ENCODE measurements at regions not wholly inside any gene's neighbourhood (a gene's known extent, or its start where the extent isn't known, plus 50 kb on each side); places are given as distances from the start of the nearest gene placed in this dataset.

DNA sequence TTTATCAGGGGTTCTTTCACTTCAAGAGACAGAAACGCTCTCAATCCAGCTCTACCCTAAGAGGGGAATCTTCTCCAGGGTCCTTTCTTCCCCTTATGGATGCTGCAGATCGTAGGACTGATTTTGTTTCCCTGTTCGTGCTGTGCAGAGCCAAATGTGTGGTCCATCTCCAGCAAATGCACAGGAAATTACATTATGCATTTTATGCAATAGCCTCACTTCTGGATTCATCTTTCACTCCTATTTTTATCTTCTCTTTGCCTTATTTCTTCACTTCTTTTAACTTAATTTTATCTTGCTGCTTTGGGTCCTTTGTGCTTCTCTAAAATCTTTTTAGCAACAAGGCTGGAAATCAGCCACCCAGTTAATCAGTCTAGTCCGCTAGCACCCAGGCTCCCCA is 184.5 kb upstream of the INHBA start (continued):
- TF ChIP-seq, protein P1, sequence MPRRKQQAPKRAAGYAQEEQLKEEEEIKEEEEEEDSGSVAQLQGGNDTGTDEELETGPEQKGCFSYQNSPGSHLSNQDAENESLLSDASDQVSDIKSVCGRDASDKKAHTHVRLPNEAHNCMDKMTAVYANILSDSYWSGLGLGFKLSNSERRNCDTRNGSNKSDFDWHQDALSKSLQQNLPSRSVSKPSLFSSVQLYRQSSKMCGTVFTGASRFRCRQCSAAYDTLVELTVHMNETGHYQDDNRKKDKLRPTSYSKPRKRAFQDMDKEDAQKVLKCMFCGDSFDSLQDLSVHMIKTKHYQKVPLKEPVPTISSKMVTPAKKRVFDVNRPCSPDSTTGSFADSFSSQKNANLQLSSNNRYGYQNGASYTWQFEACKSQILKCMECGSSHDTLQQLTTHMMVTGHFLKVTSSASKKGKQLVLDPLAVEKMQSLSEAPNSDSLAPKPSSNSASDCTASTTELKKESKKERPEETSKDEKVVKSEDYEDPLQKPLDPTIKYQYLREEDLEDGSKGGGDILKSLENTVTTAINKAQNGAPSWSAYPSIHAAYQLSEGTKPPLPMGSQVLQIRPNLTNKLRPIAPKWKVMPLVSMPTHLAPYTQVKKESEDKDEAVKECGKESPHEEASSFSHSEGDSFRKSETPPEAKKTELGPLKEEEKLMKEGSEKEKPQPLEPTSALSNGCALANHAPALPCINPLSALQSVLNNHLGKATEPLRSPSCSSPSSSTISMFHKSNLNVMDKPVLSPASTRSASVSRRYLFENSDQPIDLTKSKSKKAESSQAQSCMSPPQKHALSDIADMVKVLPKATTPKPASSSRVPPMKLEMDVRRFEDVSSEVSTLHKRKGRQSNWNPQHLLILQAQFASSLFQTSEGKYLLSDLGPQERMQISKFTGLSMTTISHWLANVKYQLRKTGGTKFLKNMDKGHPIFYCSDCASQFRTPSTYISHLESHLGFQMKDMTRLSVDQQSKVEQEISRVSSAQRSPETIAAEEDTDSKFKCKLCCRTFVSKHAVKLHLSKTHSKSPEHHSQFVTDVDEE (CRISPR knock-in tag; IDR thresholded peaks at IDR 0.05), result no peak
- TF ChIP-seq CSDC2 (CRISPR knock-in tag; IDR thresholded peaks at IDR 0.05) (no peak), ZC3H10 (CRISPR knock-in tag; IDR thresholded peaks at IDR 0.05) (no peak)

DNA sequence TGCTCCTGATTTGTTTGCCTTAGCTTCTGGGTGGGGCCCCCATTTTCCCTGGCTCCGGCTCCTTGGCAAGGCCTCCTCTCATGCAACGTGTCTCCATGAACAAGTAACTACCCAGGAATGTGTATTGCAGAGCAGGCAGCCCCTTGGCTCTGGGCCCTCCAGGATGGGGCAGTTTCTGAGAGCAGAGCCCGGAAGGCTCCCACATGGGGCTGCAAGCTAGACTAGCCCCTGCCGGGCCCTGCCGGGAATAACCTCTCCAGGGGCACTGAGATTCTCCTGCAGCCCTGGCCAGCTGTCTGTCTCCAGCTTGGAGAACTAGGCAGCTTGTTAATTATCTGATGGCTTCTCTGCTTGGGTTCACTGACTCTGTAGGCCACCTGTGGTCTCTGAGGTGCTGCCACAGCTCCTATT is 184.0 kb upstream of the INHBA start:
- peak; percentile 92 for ATAC-seq

DNA sequence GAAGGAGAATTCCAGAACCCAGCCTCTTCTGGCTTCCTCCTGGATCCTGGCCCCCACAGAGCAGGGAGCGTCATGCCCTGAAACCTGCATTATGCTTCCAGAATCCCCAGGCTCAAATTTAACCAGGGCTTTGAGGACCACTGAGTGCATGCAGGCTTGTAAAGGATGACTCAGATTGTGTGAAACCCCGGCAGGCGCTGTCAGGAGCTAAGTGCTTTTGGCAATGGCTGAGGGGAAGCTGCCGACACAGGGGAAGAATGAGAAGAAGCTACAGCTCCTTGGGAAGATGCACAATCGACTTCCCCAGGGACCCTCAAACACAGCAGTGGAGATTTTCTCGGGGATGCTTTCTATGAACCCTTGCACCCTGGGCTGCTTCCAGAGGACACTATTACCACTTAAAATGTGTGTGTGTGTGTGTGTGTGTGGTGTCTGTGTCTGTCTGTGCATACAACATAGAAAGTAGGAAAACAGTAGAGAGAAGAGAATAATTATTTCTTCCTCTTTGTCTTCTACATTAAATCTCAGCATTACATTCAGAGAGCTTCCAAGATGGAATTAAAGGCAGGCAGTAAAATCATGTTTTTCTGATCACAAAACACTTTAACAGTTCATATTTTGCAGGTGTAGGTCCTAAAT is 183.5 kb upstream of the INHBA start:
- ATAC-seq, result peak; percentile 73
- TF ChIP-seq CSDC2 (CRISPR knock-in tag; IDR thresholded peaks at IDR 0.05) (no peak), OSR1 (CRISPR knock-in tag; IDR thresholded peaks at IDR 0.05) (no peak)
- TF ChIP-seq, protein P2, sequence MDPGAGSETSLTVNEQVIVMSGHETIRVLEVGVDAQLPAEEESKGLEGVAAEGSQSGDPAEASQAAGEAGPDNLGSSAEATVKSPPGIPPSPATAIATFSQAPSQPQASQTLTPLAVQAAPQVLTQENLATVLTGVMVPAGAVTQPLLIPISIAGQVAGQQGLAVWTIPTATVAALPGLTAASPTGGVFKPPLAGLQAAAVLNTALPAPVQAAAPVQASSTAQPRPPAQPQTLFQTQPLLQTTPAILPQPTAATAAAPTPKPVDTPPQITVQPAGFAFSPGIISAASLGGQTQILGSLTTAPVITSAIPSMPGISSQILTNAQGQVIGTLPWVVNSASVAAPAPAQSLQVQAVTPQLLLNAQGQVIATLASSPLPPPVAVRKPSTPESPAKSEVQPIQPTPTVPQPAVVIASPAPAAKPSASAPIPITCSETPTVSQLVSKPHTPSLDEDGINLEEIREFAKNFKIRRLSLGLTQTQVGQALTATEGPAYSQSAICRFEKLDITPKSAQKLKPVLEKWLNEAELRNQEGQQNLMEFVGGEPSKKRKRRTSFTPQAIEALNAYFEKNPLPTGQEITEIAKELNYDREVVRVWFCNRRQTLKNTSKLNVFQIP (CRISPR knock-in tag; IDR thresholded peaks at IDR 0.05; ENCODE audit: borderline replicate concordance, low read depth), result no peak

More for the DNA sequence above, 184.0 kb upstream of the INHBA start:
- TF ChIP-seq TOX (CRISPR knock-in tag; IDR thresholded peaks at IDR 0.05; ENCODE audit: borderline replicate concordance) (no peak), ZC3H10 (CRISPR knock-in tag; IDR thresholded peaks at IDR 0.05) (no peak), GLIS3 (CRISPR knock-in tag; IDR thresholded peaks at IDR 0.05) (no peak), ZNF70 (CRISPR knock-in tag; IDR thresholded peaks at IDR 0.05) (no peak), ZNF8 (CRISPR knock-in tag; IDR thresholded peaks at IDR 0.05) (no peak), CSDC2 (CRISPR knock-in tag; IDR thresholded peaks at IDR 0.05) (no peak), OSR1 (CRISPR knock-in tag; IDR thresholded peaks at IDR 0.05) (no peak), RARB (CRISPR knock-in tag; IDR thresholded peaks at IDR 0.05) (no peak), TCF4 (CRISPR knock-in tag; IDR thresholded peaks at IDR 0.05; ENCODE audit: borderline replicate concordance) (no peak), ZNF565 (CRISPR knock-in tag; conservative IDR thresholded peaks at IDR 0.05; ENCODE audit: low read depth) (no peak), SNAI2 (CRISPR knock-in tag; IDR thresholded peaks at IDR 0.05) (no peak), BACH2 (CRISPR knock-in tag; IDR thresholded peaks at IDR 0.05; ENCODE audit: borderline replicate concordance) (no peak), ARNTL (CRISPR knock-in tag; IDR thresholded peaks at IDR 0.05; ENCODE audit: borderline replicate concordance, low read depth) (no peak), ZFP3 (CRISPR knock-in tag; IDR thresholded peaks at IDR 0.05) (no peak), ISL1 (CRISPR knock-in tag; IDR thresholded peaks at IDR 0.05) (no peak), PPARA (CRISPR knock-in tag; IDR thresholded peaks at IDR 0.05; ENCODE audit: borderline replicate concordance) (no peak)
- TF ChIP-seq, protein P2 (CRISPR knock-in tag; IDR thresholded peaks at IDR 0.05; ENCODE audit: borderline replicate concordance, low read depth), result no peak
- TF ChIP-seq, protein P3, sequence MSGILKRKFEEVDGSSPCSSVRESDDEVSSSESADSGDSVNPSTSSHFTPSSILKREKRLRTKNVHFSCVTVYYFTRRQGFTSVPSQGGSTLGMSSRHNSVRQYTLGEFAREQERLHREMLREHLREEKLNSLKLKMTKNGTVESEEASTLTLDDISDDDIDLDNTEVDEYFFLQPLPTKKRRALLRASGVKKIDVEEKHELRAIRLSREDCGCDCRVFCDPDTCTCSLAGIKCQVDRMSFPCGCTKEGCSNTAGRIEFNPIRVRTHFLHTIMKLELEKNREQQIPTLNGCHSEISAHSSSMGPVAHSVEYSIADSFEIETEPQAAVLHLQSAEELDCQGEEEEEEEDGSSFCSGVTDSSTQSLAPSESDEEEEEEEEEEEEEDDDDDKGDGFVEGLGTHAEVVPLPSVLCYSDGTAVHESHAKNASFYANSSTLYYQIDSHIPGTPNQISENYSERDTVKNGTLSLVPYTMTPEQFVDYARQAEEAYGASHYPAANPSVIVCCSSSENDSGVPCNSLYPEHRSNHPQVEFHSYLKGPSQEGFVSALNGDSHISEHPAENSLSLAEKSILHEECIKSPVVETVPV (CRISPR knock-in tag; IDR thresholded peaks at IDR 0.05), result no peak
- TF ChIP-seq, protein P4, sequence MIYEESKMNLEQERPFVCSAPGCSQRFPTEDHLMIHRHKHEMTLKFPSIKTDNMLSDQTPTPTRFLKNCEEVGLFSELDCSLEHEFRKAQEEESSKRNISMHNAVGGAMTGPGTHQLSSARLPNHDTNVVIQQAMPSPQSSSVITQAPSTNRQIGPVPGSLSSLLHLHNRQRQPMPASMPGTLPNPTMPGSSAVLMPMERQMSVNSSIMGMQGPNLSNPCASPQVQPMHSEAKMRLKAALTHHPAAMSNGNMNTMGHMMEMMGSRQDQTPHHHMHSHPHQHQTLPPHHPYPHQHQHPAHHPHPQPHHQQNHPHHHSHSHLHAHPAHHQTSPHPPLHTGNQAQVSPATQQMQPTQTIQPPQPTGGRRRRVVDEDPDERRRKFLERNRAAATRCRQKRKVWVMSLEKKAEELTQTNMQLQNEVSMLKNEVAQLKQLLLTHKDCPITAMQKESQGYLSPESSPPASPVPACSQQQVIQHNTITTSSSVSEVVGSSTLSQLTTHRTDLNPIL (CRISPR knock-in tag; IDR thresholded peaks at IDR 0.05; ENCODE audit: low read depth), result no peak
- TF ChIP-seq, protein P1 (CRISPR knock-in tag; IDR thresholded peaks at IDR 0.05), result no peak

Measured in SK-N-SH treated with all-trans-retinoic acid at 6 μM for 48 hours (cell line).